Endometrial microvascular endothelial cells (primary cell): ENCODE measurements at regions not wholly inside any gene's neighbourhood (a gene's known extent, or its start where the extent isn't known, plus 50 kb on each side); places are given as distances from the start of the nearest gene placed in this dataset.

Experiments used
- in situ Hi-C: cut with HindIII; loops from 2 replicates; pipeline ENCODE4 v1.10.0; 2017; ENCODE audit warnings: low sequenced_read_pairs, low pct_unique_long_range_greater_than_20kb; ENCODE audit errors: inconsistent ontology term

- in situ Hi-C loops, result no loop called here
These were observed 280.4 kb downstream of the C1D start for GRCh38 chr2:67782443-67782842.

- in situ Hi-C loops, result no loop called here
These were observed 279.8 kb downstream of the C1D start for GRCh38 chr2:67783026-67783425.

- in situ Hi-C loops, result no loop called here
These were observed 272.2 kb downstream of the C1D start for GRCh38 chr2:67790622-67791021.

GRCh38 chr2:67792191-67792590 is 270.6 kb downstream of the C1D start:
- in situ Hi-C loops, result no loop called here

- in situ Hi-C loops, result no loop called here
These were observed 270.1 kb downstream of the C1D start for GRCh38 chr2:67792681-67793091.

- in situ Hi-C loops, result no loop called here
These were observed 264.8 kb downstream of the C1D start for GRCh38 chr2:67797801-67798540.

- in situ Hi-C loops, result no loop called here
These were observed 264.2 kb downstream of the C1D start for GRCh38 chr2:67798541-67799160.

GRCh38 chr2:67799886-67800285 is 262.9 kb downstream of the C1D start:
- in situ Hi-C loops, result no loop called here

GRCh38 chr2:67802291-67802690 is 260.5 kb downstream of the C1D start:
- in situ Hi-C loops, result no loop called here

- in situ Hi-C loops, result no loop called here
These were observed 260.0 kb downstream of the C1D start for GRCh38 chr2:67802824-67803223.

GRCh38 chr2:67806816-67807215 is 256.0 kb downstream of the C1D start:
- in situ Hi-C loops, result no loop called here

GRCh38 chr2:67808112-67808511 is 254.7 kb downstream of the C1D start:
- in situ Hi-C loops, result no loop called here

GRCh38 chr2:67812682-67813081 is 250.1 kb downstream of the C1D start:
- in situ Hi-C loops, result no loop called here

GRCh38 chr2:67823726-67824125 is 239.1 kb downstream of the C1D start:
- in situ Hi-C loops, result no loop called here

GRCh38 chr2:67824186-67824585 is 238.6 kb downstream of the C1D start:
- in situ Hi-C loops, result no loop called here

- in situ Hi-C loops, result loop anchor here (25.0 kb wide), 2 partner anchors 88 to 1388 kb away; partner anchors contain the start of gene MEIS1
These were observed 237.3 kb downstream of the C1D start for GRCh38 chr2:67825476-67825875.

GRCh38 chr2:67828066-67828465 is 234.7 kb downstream of the C1D start:
- in situ Hi-C loops, result loop anchor here (25.0 kb wide), 2 partner anchors 91 to 1391 kb away; partner anchors contain the start of gene MEIS1

GRCh38 chr2:67829470-67829869 is 233.3 kb downstream of the C1D start:
- in situ Hi-C loops, result loop anchor here (25.0 kb wide), 2 partner anchors 92 to 1392 kb away; partner anchors contain the start of gene MEIS1

- in situ Hi-C loops, result loop anchor here (25.0 kb wide), 2 partner anchors 96 to 1396 kb away; partner anchors contain the start of gene MEIS1
These were observed 229.2 kb downstream of the C1D start for GRCh38 chr2:67833632-67834031.

GRCh38 chr2:67834482-67834881 is 228.3 kb downstream of the C1D start:
- in situ Hi-C loops, result loop anchor here (25.0 kb wide), 2 partner anchors 97 to 1397 kb away; partner anchors contain the start of gene MEIS1
